HEK293 (cell line): ENCODE measurements at regions not wholly inside any gene's neighbourhood (a gene's known extent, or its start where the extent isn't known, plus 50 kb on each side); places are given as distances from the start of the nearest gene placed in this dataset.

Experiments used
- CTCF ChIP-seq: fragments of 450-650 bp; formaldehyde crosslinking; IDR thresholded peaks from 2 replicates; pipeline ENCODE4 v1.5.1; 2016; ENCODE audit warnings: missing biosample characterization, missing genetic modification characterization
- TCF7L2 ChIP-seq: IDR thresholded peaks from 2 replicates; pipeline ENCODE4 v1.6.1; 2011; ENCODE audit warnings: low read depth, mild to moderate bottlenecking, inconsistent platforms, low read length, moderate library complexity, borderline replicate concordance
- ZNF140 ChIP-seq: fragments of 450-650 bp; formaldehyde crosslinking; IDR thresholded peaks from 2 replicates; pipeline ENCODE4 v1.5.1; 2016; ENCODE audit warnings: missing biosample characterization, missing genetic modification characterization
- ZNF76 ChIP-seq: fragments of 450-650 bp; formaldehyde crosslinking; IDR thresholded peaks from 2 replicates; pipeline ENCODE4; 2016; ENCODE audit warnings: low read depth, missing biosample characterization, missing genetic modification characterization, borderline replicate concordance

DNA sequence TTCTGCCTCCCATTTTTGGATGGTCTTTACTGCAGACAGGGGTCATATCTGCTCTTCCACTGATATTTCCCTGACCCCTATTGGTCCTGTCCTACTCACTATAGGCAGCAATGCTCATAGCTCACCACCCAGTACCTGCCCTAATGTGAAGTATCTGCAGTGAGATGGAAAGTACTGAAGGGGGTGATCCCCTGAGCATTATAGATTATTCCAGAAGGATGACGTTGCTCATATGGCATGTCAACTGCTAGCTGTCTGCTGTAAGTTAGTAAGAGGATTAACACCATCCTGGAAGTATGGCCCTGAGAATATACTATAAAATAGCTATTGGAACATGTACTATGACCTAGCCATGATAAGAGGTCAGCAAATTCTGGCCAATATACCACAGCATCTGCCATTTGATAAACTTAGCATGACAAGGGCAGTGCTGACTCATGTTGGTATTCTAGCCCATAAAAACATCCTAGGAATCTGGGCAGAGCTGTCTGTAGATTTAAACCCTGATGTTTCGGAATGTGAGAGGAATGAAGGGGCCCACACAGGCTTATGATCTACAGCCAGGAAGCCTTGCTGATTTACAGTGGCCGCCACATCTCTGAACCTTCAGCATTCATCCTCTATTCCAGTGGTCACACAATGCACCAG lies 451.4 kb downstream of the TNS1 start:
- no peak for TF ChIP-seq ZNF76 (tag by site-specific recombination)
- no peak for TF ChIP-seq ZNF140
- TF ChIP-seq CTCF: no peak
- no peak for TF ChIP-seq TCF7L2
